8988T (cell line): ENCODE measurements at regions not wholly inside any gene's neighbourhood (a gene's known extent, or its start where the extent isn't known, plus 50 kb on each side); places are given as distances from the start of the nearest gene placed in this dataset.
"Not testable (repeated sequence)": the region's sequence is repeated elsewhere in the genome, so short reads cannot be mapped to it uniquely, and the experiment has no call there.

Experiments
- DNase-seq: peaks from one replicate; pipeline ENCODE4 v3.0.0; 2011

DNA sequence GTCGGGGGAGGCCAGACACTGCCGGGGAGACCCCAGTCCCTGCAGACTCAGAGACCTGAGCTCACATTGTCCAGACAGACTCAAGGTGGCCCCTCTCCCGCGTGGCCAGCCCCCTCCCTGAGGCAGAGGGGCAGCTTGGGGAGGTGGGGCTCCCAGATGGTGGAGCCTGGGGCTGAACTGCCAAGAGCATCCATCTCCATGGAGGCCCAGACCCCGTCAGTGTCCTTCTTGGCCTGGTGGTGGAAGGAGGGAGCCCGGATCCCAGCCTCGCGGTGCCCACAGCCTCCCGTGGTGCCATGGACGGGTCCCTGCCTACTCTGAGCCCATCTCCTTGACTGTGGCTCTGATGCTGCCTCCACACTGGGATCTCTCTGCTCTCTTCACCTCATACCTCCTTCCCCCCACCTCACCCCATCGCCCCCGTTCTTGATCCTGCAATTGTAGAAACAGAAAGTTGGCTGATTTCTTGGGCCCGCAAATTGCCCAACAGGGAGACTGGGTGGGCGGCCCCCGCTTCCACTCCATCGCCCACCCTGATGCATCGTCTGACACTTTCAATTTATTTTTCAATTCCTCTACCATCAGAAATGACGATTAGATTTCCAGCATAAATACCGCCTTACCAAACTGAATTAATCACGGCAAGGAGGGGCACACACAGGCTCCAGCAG is 348.9 kb downstream of the MATN1 start:
- DNase-seq, result no peak

DNA sequence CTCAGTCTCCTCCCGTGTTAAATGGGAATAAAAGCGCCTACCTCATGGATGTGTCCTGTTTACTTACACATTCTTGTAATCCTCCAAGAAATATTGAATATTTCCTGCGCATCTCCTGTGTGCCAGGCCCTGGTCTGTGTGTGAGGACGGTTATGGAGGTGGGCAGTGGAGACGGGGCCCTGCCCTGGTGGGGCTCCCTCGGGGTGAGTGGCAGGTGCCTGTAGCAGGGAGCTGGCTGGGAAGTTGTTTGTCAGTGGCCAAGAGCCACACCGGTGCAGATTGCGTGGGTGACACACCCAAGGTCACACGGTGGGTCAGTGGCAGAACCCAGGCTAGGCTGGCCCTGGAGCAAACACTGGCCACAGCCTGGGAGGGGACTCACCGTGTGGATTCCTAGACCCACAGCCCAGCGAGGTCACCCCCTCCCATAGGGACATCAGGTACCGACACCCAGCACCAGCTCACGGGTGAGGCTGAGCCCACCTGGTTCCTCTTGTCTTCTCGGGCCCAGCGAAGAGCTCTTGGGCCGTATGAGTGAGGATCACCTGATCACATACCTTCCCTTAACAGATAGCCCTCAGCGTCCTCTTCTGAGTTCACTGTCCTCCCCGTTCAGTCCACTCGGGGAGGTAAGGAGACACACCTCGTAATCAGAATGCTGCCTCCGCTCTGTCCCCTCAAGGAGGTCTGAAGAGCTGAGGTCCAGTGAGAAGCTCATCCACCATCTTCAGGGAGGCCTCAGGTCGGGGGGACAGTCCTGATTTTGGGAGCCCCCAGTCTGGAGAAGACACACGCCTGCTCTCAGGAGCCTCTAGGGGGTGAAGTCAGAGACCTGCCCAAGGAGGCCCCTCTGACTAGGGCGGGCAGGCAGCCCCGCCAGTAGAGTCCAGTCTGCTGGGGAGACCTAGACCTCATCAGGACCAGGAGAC is 349.6 kb downstream of the MATN1 start:
- no peak for DNase-seq

- DNase-seq, result no peak
Measured at GRCh38 chr1:30372792-30373433, 350.5 kb downstream of the MATN1 start.

- no peak for DNase-seq
Measured at GRCh38 chr1:30371888-30372791, 351.2 kb downstream of the MATN1 start.

DNA sequence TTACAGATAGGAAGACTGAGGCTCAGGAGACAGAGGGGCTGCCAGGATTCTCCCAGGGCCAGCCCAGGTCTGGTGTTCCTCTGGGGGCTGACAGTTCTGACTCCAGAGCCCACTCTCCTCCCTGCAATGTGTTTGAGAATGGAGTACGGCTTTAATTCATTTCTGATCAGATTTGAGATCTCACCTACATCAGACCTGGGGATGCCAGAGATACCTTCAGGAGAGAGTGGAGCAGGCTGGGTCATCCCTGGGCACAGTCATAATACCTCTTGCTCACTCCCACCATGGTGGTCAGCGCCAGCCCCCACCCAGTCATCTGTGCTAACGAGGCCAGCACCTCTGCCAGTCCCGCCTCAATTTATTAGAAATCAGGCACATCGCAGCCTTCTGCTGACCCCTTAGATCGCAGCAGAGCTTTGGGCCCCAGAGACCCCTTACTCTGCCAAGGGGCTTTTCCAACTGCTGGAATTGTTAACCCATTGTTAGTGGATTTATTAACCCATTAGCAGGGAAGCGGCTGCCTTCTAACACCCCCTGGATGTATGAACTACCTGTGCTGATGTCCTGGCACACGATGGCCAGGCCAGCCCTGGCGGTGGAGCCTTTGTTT is 352.1 kb downstream of the MATN1 start:
- no peak for DNase-seq

- no peak for DNase-seq
Measured at GRCh38 chr1:30368651-30369240, 354.6 kb downstream of the MATN1 start.

DNA sequence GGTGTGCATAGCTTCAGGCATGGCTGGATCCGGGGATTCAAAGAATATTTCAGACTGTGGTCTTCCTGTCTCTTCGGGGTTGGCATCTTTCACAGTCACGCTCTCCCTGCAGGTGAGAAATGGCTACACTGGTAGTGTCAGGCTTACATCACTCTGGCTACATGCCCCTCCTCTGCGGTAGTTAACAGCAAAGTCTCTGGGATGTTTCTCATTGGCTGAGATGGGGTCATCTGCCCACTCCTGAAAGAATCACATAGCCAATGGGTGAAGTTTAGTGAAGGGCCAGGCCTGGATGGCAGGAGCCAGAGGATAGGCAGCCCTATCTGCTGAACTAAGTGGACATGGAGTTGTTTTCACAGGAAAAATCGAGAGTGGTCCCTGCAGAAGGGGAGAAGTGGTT is 356.5 kb downstream of the MATN1 start:
- no peak for DNase-seq

DNA sequence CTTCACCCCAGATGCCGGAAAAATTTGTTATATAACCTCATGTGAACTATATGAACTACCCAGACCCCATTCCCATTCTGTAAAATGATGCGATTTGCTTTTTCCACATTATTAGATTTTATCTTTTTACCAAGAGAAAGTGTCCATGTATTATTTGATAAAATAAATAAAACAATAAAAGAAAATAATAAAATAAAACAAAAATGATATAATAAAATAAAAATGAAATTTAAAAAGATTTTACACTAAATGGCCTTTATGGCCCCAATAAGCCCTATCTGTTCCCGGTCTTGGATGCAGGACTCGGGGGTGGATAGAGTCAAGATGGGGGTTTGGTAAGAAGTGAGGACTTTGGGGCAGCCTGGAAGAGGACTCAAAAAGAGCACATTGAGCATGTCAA is 357.2 kb downstream of the MATN1 start:
- DNase-seq, result no peak

GRCh38 chr1:30365596-30365995 is 357.8 kb downstream of the MATN1 start:
- no peak for DNase-seq

DNA sequence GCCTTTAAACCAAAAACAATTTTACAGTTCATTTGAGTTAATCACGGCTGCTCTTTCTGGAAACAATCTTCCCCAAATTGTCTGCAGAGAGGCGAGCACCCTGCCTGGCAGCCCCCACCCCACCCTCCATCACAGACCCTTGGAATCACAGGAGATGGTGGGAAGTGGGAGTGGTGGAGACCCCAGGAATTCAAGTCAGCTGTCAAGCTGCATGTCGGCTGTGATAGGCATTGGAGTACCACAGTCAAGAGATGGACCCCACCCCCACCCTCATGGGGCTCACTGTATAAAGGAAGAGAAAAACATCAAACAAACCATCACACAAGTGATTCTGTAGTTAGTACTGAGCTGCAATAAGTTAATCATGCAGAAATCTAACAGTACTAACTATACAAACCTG is 360.4 kb downstream of the MATN1 start:
- DNase-seq, result no peak

GRCh38 chr1:30362603-30362990 is 360.8 kb downstream of the MATN1 start:
- no peak for DNase-seq

DNA sequence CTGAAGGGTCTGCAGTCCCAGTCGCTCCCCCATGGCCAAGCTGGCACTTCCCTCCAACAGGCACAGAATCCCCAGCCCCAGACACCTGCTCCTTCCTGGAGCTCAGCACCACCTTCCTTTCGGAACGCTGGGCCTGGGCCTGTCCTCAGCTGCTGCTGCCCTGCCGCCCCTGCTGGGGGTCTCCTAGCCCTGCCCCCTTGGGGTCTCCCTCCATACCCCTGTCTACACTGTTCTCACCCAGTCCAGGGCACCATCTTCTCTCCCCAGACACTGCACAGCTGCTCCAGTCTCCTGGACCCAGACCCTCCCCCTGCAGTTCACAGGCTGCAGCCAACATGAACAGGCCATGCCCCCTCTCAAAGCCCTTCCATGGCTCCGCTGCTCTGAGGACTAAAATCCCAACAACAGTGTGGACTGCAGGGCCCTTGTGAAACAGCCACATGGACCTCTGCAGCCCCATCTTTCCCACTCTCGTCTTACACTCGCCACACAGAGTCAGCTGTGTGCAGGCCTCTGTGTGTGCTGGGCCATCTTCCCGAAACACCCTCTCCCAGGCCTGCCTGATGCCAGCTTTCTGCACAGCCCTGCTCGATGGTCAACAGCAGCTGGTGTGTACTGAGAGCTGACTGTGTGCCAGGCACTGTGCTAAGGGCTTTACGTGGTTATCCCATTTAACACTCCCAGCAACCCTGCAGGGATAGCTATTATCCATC is 361.3 kb downstream of the MATN1 start:
- not testable (repeated sequence) for DNase-seq

DNA sequence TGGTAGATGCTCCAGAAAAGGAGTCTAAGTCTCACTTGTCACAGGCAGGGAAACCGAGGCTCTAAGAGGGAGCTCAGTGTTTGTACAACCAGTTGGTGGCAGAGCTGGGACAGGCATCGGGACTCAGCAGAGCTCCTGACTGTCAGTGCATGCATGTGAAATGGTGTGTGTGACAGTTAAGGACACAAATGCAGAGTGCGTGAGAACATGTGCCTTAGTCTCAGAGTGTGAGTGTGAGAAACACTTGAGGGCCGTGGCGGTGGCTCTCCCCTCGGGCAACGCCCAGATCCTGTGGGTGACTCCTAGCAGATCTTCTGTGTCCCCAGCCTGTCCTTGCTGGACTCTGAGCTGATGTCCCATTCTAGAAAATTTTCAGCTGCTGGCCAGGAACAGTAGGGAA is 362.6 kb downstream of the MATN1 start:
- no peak for DNase-seq

DNA sequence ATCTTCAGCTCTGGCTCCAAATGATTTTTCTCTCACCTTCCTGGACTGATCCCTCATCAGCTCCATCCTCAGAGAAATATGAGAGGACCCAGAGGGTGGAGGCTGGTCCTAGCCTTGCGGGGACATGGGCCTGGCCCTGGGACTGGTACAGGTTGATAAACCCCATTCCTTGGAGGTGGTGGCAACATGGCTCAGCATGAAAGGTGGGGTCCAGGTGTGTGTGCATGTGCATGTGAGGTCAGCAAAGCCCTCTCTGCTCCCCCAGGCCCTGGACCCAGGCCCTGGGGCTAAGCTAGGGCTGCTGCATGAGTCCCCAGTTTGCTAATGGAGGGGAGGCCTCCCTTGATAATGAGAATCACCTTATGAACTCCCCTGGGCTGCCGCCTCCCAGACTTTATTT is 363.1 kb downstream of the MATN1 start:
- no peak for DNase-seq

GRCh38 chr1:30359539-30360220 is 363.7 kb downstream of the MATN1 start:
- no peak for DNase-seq

DNA sequence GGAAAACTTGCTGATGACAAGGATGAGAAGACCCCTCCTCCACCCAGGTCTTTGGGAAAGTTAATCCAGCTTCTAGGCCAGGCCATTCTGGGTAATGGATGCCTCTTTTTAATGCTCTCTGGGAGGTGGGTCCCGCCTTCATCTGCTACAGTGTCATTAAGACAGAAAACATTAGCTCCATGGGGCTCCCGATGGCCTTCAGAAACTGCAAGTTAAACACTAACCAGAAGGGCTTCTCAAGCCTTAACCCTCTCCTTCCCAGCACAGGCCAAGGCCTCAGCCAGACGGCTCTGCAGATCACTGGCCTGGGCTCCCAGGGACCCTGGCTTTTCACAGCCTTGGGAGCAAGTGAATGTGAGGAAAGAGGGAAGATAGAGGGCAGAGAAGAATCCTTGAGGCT is 364.9 kb downstream of the MATN1 start:
- no peak for DNase-seq

DNA sequence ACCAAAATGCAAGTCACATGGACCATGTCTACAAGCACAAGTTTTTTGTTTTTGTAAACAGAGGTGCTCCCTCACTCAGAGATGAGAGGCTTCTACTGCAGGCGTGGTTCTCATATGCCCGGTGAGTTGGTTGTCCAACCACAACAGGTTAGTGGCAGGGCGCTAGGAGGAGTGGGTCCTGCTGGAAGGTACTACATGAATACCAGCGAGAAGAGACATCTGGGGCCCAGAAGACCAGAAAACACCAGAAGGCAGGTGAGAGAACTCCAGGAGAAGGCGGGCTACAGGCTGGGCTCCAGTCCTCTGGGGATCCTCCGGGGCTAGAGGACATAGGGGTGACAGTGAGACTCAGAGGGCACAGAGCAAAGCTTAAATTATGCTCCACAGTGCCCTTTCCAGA is 366.5 kb downstream of the MATN1 start:
- no peak for DNase-seq

DNA sequence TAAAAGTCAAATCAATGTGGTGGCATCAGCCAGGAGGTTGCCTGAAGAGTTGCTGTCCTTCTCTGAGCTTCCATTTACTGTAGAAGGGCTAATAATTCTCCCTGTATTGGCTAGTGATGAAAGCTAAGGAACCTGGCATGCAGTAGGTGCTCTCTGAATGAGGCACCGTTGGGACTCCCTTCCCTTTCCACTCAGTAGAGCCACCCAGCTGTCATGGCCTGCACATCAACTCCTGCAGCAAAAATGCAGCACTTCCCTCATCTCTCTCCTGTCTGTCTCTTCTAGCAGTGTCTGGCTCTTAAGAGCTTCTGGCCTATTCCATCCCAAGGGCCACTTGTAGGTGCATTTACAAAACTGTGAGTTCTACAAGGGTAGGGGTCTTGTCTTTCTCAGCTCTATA is 369.0 kb downstream of the MATN1 start:
- DNase-seq, result no peak

- DNase-seq, result no peak
Measured at GRCh38 chr1:30353637-30354036, 369.7 kb downstream of the MATN1 start.

GRCh38 chr1:30348147-30348546 is 375.2 kb downstream of the MATN1 start:
- DNase-seq, result no peak
